ENCODE measurements at regions not wholly inside any gene's neighbourhood (a gene's known extent, or its start where the extent isn't known, plus 50 kb on each side); places are given as distances from the start of the nearest gene placed in this dataset.

DNA sequence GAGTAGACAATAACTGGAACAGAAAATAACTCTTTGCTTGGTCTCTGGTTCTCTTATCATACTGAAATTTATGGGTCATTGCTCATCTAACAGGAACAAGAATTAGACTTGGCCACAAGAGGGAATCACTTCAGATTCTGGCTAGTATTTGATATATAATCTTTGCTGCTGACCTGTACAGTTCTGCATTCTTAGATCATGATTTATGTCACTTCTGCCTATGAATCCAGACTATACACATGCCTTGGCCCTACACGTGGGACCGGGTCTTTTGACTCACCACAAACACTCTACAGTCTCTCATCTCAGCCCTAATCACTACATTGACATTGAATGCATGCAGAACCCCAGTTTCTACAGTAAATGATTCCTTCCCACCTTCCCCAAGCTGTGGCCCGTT is 162.5 kb upstream of the SOX2 start:
- TF ChIP-seq CTCF (IDR thresholded peaks at IDR 0.05; ENCODE audit: low read depth, low read length, poor library complexity, severe bottlenecking) (no peak), EZH2phosphoT487 (IDR thresholded peaks at IDR 0.05; ENCODE audit: borderline replicate concordance, low read length) (no peak)
